Progenitor cell of endocrine pancreas (in vitro differentiated cells): ENCODE measurements at regions not wholly inside any gene's neighbourhood (a gene's known extent, or its start where the extent isn't known, plus 50 kb on each side); places are given as distances from the start of the nearest gene placed in this dataset.

Experiments used
- DNase-seq: peaks from one replicate; pipeline ENCODE4 v3.0.0; 2021; ENCODE audit warnings: low spot score; ENCODE audit not compliant: unreplicated experiment
- H3K27ac Mint-ChIP-seq: 2 replicates; pipeline ENCODE4 v1.8.0; 2021; ENCODE audit warnings: mild to moderate bottlenecking, moderate library complexity, mixed read lengths
- H3K27me3 Mint-ChIP-seq: 2 replicates; pipeline ENCODE4 v1.8.0; 2021; ENCODE audit warnings: mixed read lengths
- H3K36me3 Mint-ChIP-seq: 2 replicates; pipeline ENCODE4 v1.8.0; 2022; ENCODE audit warnings: mixed read lengths; ENCODE audit not compliant: insufficient read depth
- H3K4me1 Mint-ChIP-seq: 2 replicates; pipeline ENCODE4 v1.8.0; 2021; ENCODE audit warnings: low read depth, mixed read lengths
- H3K4me3 Mint-ChIP-seq: 2 replicates; pipeline ENCODE4 v1.8.0; 2021; ENCODE audit warnings: low read depth, mild to moderate bottlenecking, moderate library complexity, mixed read lengths
- H3K9me3 Mint-ChIP-seq: 2 replicates; pipeline ENCODE4 v1.8.0; 2021; ENCODE audit warnings: low read depth, mixed read lengths
- TF ChIP-seq, protein P1 (sequence below): fragments of 200-600 bp; sonication (generic); IDR thresholded peaks from one replicate; pipeline ENCODE4 v1.5.0; 2021; ENCODE audit warnings: antibody characterized with exemption, mild to moderate bottlenecking; ENCODE audit not compliant: unreplicated experiment

- H3K9me3 Mint-ChIP-seq: no peaks in the 10 kb centered on the region
- no peak overlapping the region for H3K4me3 Mint-ChIP-seq
- peaks cover 4% of the 10 kb centered on the region for H3K4me1 Mint-ChIP-seq
- H3K27me3 Mint-ChIP-seq: no peaks in the 10 kb centered on the region
- TF ChIP-seq, protein P1, sequence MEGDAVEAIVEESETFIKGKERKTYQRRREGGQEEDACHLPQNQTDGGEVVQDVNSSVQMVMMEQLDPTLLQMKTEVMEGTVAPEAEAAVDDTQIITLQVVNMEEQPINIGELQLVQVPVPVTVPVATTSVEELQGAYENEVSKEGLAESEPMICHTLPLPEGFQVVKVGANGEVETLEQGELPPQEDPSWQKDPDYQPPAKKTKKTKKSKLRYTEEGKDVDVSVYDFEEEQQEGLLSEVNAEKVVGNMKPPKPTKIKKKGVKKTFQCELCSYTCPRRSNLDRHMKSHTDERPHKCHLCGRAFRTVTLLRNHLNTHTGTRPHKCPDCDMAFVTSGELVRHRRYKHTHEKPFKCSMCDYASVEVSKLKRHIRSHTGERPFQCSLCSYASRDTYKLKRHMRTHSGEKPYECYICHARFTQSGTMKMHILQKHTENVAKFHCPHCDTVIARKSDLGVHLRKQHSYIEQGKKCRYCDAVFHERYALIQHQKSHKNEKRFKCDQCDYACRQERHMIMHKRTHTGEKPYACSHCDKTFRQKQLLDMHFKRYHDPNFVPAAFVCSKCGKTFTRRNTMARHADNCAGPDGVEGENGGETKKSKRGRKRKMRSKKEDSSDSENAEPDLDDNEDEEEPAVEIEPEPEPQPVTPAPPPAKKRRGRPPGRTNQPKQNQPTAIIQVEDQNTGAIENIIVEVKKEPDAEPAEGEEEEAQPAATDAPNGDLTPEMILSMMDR: no peak
- H3K36me3 Mint-ChIP-seq: no peaks in the 10 kb centered on the region
- DNase-seq: no peak
- H3K27ac Mint-ChIP-seq: no peak overlapping the region
Observed at GRCh38 chr9:105884416-105884815, 190.1 kb downstream of the TMEM38B start.

DNA sequence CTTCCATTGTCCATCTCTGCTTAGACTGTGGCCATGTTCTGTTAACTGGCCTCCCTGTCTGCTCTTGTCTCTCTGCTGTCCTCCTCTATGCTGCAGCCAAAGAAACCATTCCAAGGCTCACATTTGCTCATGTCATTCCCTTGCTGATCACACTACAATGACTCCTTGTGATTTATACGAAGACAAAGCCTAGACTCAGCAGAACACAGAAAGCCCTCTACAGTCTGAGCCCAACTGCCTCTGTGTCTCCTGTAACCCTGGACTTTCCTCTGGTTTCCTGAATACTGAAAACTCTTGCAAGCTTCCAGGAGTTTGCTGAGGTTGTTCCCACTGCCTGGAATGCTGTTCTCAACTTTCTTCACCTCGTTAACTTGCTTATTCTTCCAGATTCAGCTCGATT lies 191.8 kb downstream of the TMEM38B start:
- H3K27me3 Mint-ChIP-seq: no peaks in the 10 kb centered on the region
- H3K27ac Mint-ChIP-seq: no peak overlapping the region
- H3K9me3 Mint-ChIP-seq: no peaks in the 10 kb centered on the region
- no peaks in the 10 kb centered on the region for H3K36me3 Mint-ChIP-seq
- no peaks in the 10 kb centered on the region for H3K4me1 Mint-ChIP-seq
- H3K4me3 Mint-ChIP-seq: no peak overlapping the region
- DNase-seq: no peak
- TF ChIP-seq, protein P1: no peak

DNA sequence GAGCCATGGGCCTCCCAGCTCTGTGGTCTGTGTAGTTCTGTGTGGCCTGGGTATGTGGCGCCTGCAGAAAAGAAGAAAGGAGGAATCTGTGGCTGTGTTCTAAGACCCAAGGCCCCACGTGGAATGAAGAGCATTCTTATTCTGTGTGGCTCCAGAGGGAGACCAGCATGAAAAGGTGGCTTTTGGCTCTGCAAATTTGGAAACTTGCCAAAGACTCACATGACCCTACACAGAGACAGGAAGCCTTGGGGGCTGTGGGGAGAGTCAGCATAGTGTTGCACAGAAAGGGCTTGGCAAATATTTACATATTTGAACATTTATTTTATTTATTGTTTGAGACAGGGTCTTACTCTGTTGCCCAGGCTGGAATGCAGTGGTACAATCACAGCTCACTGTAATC lies 193.3 kb downstream of the TMEM38B start:
- TF ChIP-seq, protein P1: no peak
- no peak for DNase-seq
- Mint-ChIP-seq H3K9me3 (no peaks in the 10 kb centered on the region), H3K27ac (no peak overlapping the region), H3K27me3 (no peaks in the 10 kb centered on the region), H3K36me3 (no peaks in the 10 kb centered on the region), H3K4me3 (no peak overlapping the region), H3K4me1 (no peaks in the 10 kb centered on the region)

GRCh38 chr9:105890046-105890822 lies 195.9 kb downstream of the TMEM38B start:
- TF ChIP-seq, protein P1: no peak
- DNase-seq: no peak
- Mint-ChIP-seq H3K9me3 (no peaks in the 10 kb centered on the region), H3K27ac (no peak overlapping the region), H3K27me3 (no peaks in the 10 kb centered on the region), H3K36me3 (no peaks in the 10 kb centered on the region), H3K4me3 (no peak overlapping the region), H3K4me1 (no peaks in the 10 kb centered on the region)

- H3K27ac Mint-ChIP-seq: no peak overlapping the region
- no peaks in the 10 kb centered on the region for H3K27me3 Mint-ChIP-seq
- no peak overlapping the region for H3K4me3 Mint-ChIP-seq
- no peaks in the 10 kb centered on the region for H3K36me3 Mint-ChIP-seq
- peaks cover 2% of the 10 kb centered on the region for H3K4me1 Mint-ChIP-seq
- TF ChIP-seq, protein P1: no peak
- DNase-seq: no peak
- H3K9me3 Mint-ChIP-seq: no peaks in the 10 kb centered on the region
Observed at GRCh38 chr9:105900123-105900522, 205.8 kb downstream of the TMEM38B start.
